ENCODE measurements at regions not wholly inside any gene's neighbourhood (a gene's known extent, or its start where the extent isn't known, plus 50 kb on each side); places are given as distances from the start of the nearest gene placed in this dataset.
"Not testable (repeated sequence)": the region's sequence is repeated elsewhere in the genome, so short reads cannot be mapped to it uniquely, and the experiment has no call there.

DNA sequence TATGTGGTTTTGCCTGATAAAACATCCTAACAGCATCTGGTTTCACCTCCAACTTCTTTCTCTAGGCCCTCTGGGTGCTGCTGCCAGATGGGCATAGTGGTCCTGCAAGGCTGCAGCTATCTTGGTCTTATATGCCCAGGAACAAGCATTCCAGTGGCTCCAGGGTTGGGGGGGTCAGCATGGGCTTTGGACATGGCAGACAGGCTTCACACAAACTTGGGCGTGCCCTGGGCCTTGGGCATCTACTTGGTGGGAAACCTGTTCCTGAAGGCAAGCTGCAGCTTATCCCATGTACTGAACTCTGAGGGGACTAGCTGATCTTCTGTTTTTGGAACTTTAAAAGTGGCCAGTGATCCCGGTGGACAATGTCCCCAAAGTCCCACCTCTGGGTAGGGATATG is 54.9 kb upstream of the ZNF678 start:
- DNase-seq (no peak), ATAC-seq (no peak)
- intact Hi-C loops (cut with DNase I, micrococcal nuclease): no loop called here

DNA sequence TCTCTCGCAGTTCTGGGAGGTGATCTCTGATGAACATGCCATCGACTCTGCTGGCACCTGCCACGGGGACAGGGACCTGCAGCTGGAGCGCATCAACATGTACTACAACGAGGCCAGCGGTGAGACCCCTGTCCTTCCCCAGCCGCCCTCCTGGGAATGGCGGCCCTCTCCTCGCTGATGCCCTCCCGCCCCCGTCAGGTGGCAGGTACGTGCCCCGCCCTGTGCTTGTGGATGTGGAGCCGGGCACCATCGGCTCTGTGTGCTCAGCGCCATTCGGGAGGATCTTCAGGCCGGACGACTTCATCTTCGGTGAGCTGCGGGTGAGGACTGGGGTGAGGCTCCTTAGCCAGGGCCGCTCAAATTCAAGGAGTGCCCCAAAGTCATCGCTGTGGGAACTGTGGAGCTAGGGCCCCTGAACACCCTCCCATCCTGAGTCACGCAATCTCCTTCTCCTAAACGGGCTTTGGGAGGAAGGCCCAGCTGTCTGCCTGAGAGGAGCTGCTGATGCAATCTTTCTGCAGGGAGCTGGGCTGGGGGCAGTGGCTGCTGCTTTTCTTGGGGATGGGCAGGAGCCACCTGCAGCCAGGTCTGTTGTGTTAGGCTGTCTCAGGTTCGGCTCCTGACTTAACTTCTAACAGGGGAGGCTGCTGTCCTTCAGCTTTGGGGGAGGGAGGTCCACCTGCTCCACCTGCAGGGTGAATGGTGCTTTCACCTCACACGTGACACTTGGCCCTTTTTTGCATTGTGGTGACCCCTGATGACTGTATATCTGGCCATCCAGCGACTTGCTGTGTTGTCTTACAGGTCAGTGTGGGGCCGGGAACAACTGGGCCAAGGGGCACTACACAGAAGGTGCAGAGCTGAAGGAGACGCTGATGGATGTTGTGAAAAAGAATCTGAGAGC is 56.6 kb upstream of the ZNF678 start:
- ATAC-seq; intact Hi-C loops (cut with DNase I, micrococcal nuclease); DNase-seq: not testable (repeated sequence)

DNA sequence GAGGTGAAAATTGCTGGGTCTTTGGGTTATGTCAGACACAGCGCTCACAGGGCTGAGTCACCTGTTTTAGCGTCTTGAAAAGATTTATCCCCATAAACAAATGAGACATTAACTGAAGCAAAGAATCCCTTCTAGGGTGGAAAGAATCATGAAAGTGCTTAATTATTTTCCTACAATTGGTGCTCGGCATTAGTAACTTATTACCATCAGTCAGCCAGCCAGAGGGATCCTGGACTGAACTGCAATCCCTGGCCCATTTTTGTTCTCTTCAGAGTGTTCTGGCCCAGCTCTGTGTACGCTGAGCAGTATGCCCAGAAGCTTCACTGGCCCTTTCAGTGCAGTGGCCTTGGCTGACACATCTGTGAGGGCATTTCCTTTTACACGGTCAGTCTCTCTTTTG is 67.3 kb upstream of the ZNF678 start:
- intact Hi-C loops (cut with DNase I, micrococcal nuclease); ATAC-seq; DNase-seq: not testable (repeated sequence)

DNA sequence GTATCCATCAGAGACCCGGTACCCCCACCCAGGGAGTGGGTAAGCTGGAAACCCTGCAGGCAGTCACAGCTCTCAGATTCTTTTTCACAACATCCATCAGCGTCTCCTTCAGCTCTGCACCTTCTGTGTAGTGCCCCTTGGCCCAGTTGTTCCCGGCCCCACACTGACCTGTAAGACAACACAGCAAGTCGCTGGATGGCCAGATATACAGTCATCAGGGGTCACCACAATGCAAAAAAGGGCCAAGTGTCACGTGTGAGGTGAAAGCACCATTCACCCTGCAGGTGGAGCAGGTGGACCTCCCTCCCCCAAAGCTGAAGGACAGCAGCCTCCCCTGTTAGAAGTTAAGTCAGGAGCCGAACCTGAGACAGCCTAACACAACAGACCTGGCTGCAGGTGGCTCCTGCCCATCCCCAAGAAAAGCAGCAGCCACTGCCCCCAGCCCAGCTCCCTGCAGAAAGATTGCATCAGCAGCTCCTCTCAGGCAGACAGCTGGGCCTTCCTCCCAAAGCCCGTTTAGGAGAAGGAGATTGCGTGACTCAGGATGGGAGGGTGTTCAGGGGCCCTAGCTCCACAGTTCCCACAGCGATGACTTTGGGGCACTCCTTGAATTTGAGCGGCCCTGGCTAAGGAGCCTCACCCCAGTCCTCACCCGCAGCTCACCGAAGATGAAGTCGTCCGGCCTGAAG is 69.3 kb upstream of the ZNF678 start:
- ATAC-seq; intact Hi-C loops (cut with DNase I, micrococcal nuclease); DNase-seq: not testable (repeated sequence)

DNA sequence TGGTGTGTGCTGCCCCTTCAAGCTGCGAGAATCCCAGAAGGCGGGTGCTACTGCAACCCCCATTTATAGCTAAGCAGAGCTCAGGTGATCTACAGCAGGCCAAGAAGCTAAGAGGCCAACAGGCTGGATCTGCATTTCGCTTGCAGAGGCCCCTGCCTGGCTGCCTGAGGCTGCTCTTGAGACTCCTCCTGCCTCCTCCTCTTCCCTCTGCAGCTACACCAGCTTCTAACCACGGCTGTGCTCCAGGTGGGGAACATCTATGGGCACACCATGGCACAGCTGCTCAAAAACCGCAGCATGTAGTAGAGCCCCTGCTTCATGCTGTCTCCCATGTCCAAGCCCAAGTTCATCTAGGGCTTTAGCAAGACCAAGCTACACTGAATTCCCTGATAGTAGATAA is 72.9 kb upstream of the ZNF678 start:
- no peak for DNase-seq
- no peak for ATAC-seq
- intact Hi-C loops (cut with DNase I, micrococcal nuclease): no loop called here

DNA sequence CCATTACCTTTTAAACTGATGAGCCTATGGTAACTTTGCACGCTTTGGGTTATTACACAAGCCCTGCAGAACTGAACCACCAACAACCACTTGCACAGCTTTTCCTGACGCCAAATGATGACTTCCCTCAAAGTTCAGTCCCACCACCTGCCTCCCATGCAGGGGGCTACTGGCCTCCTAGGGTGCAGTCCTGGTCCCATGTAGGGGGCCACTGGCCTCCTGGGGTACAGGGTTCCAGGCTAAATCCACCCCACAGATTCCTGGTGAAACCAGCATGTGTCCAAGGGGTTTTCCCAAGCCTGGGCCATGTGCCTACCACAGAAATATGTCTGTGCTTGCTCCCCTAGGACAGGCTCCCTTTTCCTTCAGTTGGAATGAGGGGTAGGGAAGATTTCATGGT is 73.4 kb upstream of the ZNF678 start:
- no peak for DNase-seq
- no peak for ATAC-seq
- intact Hi-C loops (cut with DNase I, micrococcal nuclease): no loop called here

DNA sequence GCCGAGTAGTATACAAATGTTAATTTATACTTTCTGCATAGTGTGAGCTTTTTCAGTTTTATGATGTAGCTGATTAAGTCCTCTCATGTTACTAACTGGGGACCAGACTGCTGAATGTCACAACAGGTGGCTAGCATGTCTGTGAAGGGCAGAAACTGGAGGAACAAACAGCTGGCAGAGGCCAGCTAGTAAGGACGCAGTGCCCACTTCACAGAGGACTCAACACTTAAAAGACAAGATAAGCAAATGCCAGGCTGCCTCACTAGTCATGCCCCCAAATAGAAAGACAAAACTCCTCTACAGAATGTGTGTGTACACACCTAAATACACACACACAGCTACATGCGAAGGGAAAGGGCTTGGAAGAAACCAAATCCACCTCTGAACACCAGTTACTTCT is 73.8 kb upstream of the ZNF678 start:
- intact Hi-C loops (cut with DNase I, micrococcal nuclease): no loop called here
- ATAC-seq (no peak), DNase-seq (no peak)

DNA sequence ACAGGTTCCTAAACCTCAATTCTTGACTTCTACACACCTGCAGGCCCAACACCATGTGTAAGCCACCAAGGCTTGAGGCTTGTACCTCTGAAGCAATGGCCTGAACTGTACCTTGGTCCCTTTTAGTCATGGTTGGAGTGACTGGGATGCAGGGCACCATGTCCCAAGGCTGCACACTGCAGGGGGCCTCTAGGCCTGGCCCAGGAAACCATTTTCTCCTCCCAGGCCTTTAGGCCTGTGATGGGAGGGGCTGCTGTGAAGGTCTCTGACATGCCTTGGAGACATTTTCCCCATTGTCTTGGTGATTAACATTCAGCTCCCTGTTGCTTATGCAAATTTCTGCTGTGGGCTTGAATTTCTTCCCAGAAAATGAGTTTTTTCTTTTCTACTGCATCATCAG is 75.8 kb upstream of the ZNF678 start:
- no peak for DNase-seq
- no peak for ATAC-seq
- intact Hi-C loops (cut with DNase I, micrococcal nuclease): no loop called here

DNA sequence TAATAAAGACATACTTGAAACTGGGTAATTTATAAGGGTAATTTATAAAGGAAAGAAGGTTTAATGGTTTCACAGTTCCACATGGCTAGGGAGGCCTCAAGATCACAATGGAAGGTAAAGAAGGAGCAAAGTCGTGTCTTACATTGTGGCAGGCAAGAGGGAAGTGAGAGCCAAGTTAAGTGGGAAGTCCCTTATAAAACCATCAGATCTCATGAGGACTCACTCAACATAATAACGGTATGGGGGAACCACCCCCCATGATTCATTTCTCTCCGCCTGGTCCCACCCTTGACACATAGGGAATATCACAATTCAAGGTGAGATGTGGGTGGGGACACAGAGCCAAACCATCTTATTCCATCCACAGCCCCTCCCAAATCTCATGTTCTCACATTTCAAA is 76.8 kb upstream of the ZNF678 start:
- DNase-seq (no peak), ATAC-seq (no peak)
- intact Hi-C loops (cut with DNase I, micrococcal nuclease): no loop called here

DNA sequence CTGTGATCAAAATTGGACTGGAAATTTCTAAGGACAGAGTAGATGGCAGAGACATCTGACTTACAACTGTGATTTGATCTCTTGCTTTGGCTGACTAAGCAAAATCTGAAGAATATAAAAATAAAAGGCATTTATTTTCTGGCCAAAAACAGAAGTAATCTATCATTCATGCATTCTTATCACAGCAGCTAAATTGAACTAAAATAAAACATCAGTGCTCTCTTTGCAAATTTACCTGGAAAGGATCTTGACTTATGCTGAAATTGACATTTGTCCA is 81.4 kb upstream of the ZNF678 start:
- ATAC-seq: no peak
- DNase-seq: no peak
- intact Hi-C loops (cut with DNase I, micrococcal nuclease): loop anchor here in 1 of 2 donors (5.0 kb wide), 1 partner anchor 470 kb away; no protein-coding TSS in a partner anchor

DNA sequence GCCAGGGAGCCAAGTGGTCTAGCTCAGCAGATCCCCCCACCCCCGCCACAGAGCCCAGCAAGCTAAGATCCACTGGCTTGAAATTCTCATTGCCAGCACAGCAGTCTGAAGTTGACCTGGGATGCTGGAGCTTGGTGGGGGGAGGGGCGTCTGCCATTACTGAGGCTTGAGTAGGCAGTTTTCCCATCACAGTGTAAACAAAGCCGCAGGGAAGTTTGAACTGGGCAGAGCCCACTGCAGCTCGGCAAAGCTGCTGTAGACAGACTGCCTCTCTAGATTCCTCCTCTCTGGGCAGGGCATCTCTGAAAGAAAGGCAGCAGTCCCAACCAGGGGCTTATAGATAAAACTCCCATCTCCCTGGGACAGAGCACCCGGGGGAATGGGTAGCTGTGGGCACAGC is 89.3 kb upstream of the ZNF678 start:
- intact Hi-C loops (cut with DNase I, micrococcal nuclease); ATAC-seq; DNase-seq: not testable (repeated sequence)

DNA sequence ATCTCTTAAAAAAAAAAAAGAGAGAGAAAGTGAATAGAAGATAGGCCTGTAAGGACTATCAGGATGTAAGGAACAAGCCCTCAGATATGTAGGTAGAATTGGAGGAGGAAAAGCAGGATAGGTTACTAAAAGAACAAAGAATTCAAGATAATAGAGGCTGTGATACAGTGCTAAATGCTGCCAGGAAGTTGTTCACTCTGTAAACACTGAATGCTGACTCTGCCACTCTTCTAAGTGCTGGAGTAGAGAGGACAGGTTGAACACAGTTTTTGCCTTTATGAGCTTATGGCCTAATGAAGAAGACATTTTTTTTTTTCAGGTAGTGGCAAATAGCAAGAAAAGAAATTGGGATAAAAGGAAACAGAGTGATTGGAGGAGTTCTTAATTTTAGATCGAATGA is 90.6 kb upstream of the ZNF678 start:
- no peak for DNase-seq
- intact Hi-C loops (cut with DNase I, micrococcal nuclease): no loop called here
- ATAC-seq: no peak

DNA sequence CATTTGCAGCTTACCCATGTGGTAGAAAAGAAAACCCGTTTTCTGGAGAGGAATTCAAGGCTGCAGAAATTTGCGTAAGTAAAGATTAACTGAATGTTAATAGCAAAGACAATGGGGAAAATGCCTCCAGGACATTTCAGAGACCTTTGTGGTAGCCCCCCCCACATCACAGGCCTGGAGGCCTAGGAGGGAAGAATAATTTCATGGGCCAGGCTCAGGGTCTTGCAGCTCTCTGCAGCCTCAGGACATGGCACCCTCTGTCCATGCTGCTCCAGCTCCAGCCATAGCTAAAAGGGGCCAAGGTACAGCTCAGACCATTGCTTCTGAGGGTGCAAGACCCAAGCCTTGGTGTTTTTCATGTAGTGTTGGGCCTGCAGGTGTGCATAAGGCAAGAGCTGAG is 92.7 kb upstream of the ZNF678 start:
- intact Hi-C loops (cut with DNase I, micrococcal nuclease): no loop called here
- ATAC-seq: no peak
- DNase-seq: no peak

DNA sequence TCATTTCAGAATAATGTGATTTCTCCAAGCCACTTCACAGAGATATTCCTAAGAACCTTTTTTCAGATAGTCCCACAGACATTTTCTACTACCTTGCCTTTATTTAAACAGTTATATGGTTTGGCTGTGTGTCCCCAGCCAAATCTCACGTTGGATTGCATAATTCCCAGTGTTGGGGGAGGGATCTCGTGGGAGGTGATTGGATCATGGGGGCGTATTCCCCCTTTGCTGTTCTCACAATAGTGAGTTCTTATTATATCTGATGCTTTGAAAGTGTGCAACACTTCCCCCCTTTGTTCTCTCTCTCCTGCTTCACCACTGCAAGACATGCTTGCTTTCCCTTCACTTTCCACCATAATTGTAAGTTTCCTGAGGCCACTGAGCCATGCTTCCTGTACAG is 93.6 kb upstream of the ZNF678 start:
- DNase-seq: no peak
- intact Hi-C loops (cut with DNase I, micrococcal nuclease): no loop called here
- ATAC-seq: no peak

DNA sequence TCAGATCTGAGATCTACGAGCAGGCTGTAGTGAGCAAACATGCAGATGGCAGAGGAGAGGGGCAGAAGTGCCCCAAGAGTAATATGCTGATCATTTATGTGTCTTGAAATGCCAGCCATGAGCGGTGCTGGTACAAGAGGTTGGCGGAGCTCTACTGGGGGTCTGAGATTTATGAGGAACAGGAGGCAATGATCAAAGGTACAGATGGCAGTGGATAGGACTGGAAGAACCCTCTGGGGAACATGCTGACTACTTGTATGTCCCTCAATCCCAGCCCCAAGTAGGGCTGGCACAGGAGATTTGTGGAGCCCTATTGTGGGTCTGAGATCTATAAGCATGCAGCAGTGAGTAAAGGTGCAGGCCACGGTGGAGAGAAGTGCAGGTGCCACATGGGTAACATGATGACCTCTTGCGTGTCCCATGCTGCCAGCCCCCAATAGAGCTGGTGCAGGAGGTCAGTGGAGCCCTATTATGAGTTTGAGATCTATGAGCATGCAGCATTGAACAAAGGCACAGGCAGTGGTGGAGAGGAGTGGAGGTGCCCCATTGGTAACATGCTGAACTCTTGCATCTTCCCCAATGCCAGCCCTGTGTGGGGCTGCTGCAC is 97.2 kb upstream of the ZNF678 start:
- DNase-seq: no peak
- ATAC-seq: no peak
- intact Hi-C loops (cut with DNase I, micrococcal nuclease): no loop called here

DNA sequence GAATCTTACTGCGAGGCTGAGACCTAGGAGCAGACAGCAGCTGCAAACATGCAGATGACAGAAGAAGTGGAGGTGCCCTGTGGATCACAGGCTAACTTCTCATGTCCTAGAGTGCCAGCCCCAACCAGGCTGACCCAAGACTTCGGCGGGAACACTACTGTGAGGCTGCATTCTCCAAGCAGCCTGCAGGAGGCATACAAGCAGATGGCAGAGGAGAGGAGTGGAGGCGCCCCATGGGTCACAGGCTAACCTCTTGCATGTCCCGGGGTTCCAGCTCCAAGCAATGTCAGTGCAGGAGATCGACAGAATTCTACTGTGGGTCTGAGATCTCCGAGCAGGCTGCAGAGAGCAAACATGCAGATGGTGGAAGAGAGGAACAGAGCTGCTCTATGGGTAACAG is 98.1 kb upstream of the ZNF678 start:
- ATAC-seq (no peak), DNase-seq (no peak)
- intact Hi-C loops (cut with DNase I, micrococcal nuclease): no loop called here

DNA sequence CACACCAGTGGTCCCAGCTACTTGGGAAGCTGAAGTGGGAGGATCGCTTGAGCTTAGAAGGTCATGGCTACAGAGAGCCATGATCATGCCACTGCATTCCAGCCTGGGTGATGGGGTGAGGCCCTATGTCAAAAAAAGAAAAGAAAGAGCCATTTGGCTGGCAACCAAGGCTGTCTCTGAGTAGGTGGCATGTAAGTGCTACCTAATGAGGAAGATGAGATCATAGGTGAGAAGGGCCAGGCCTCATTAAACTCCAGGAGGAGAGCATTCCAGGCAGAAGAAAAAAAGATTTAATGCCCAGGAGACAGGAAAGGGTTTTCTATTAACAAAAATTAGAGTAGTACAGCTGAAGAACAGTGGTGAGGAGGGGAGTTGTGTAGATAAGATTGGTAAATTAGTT is 103.4 kb upstream of the ZNF678 start:
- DNase-seq (no peak), ATAC-seq (no peak)
- intact Hi-C loops (cut with DNase I, micrococcal nuclease): no loop called here

DNA sequence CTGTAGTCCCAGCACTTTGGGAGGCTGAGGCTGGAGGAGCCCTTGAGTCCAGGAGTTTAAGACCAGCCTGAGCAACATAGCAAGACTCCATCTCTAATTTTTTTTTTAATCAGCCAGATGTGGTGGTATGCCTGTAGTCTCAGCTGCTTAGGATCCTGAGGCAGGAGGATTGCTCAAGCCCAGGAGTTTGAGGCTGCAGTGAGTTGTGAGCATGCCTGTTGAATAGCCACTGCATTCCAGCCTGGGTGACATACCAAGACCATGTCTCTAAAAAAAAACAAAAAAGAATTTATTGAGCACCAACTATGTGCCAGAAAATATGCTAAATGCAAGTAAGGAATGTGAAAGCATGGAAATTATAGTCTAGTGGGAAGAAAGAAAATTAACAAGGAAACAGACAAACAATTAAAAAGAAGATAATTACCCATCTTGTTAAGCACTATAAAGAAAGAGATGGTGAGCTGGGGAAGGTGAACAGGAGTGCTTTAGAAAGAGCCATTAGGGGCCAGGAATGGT is 104.0 kb upstream of the ZNF678 start:
- ATAC-seq: no peak
- intact Hi-C loops (cut with DNase I, micrococcal nuclease): no loop called here
- DNase-seq: no peak

DNA sequence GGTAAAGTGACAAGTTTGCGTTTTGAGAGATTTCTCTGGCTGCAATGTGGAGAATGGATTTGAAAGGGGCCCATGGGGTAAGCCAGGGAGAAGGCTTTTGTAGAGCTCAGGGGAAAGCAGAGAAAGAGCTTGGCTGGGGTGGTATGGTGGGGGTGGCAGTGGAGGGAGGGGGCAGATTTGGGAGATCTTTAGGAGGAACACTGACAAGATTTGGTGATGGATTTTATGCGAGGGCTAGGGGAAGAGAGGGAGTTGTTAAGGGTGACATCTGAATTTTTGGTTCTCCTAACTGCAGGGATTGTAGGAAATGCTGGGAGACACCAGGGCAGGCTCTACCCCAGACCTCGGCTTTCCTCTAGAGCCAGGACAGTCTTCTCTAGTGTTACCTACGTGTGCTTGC is 108.7 kb upstream of the ZNF678 start:
- intact Hi-C loops (cut with DNase I, micrococcal nuclease): no loop called here
- no peak for ATAC-seq
- DNase-seq: no peak

All from left colon (tissue), 2 donors.